HuH-7.5 (cell line): ENCODE measurements at regions not wholly inside any gene's neighbourhood (a gene's known extent, or its start where the extent isn't known, plus 50 kb on each side); places are given as distances from the start of the nearest gene placed in this dataset.
"Not testable (repeated sequence)": the region's sequence is repeated elsewhere in the genome, so short reads cannot be mapped to it uniquely, and the experiment has no call there.

ENCODE experiments used
- DNase-seq: peaks from one replicate; pipeline ENCODE4 v3.0.0; 2011; ENCODE audit warnings: low spot score

- no peak for DNase-seq
Observed at GRCh38 chr10:8778713-8779112, 724.2 kb downstream of the GATA3 start.

GRCh38 chr10:8787649-8788048, 733.2 kb downstream of the GATA3 start:
- no peak for DNase-seq

- no peak for DNase-seq
Observed at GRCh38 chr10:8790390-8790789, 735.9 kb downstream of the GATA3 start.

- DNase-seq = no peak
Observed at GRCh38 chr10:8794860-8795259, 740.4 kb downstream of the GATA3 start.

- no peak for DNase-seq
Observed at GRCh38 chr10:8800426-8800825, 745.9 kb downstream of the GATA3 start.

GRCh38 chr10:8803992-8804391, 749.5 kb downstream of the GATA3 start:
- no peak for DNase-seq

GRCh38 chr10:8810677-8811076, 756.2 kb downstream of the GATA3 start:
- no peak for DNase-seq

- DNase-seq = no peak
Observed at GRCh38 chr10:8811201-8811600, 756.7 kb downstream of the GATA3 start.

GRCh38 chr10:8815969-8816368, 761.5 kb downstream of the GATA3 start:
- no peak for DNase-seq

- no peak for DNase-seq
Observed at GRCh38 chr10:8817299-8817698, 762.8 kb downstream of the GATA3 start.

- no peak for DNase-seq
Observed at GRCh38 chr10:8825611-8826010, 771.1 kb downstream of the GATA3 start.

- DNase-seq = no peak
Observed at GRCh38 chr10:8829592-8829991, 775.1 kb downstream of the GATA3 start.

- DNase-seq = no peak
Observed at GRCh38 chr10:8830048-8830447, 775.6 kb downstream of the GATA3 start.

- no peak for DNase-seq
Observed at GRCh38 chr10:8830876-8831275, 776.4 kb downstream of the GATA3 start.

GRCh38 chr10:8835453-8836167, 781.1 kb downstream of the GATA3 start:
- no peak for DNase-seq

GRCh38 chr10:8840356-8840755, 785.9 kb downstream of the GATA3 start:
- no peak for DNase-seq

GRCh38 chr10:8844141-8844540, 789.7 kb downstream of the GATA3 start:
- no peak for DNase-seq

GRCh38 chr10:8852546-8852945, 798.1 kb downstream of the GATA3 start:
- no peak for DNase-seq

- DNase-seq = no peak
Observed at GRCh38 chr10:8853048-8853447, 798.6 kb downstream of the GATA3 start.

- not testable (repeated sequence) for DNase-seq
Observed at GRCh38 chr10:8868924-8869323, 814.4 kb downstream of the GATA3 start.

GRCh38 chr10:8873310-8873709, 818.8 kb downstream of the GATA3 start:
- DNase-seq = no peak

- no peak for DNase-seq
Observed at GRCh38 chr10:8874268-8874667, 819.8 kb downstream of the GATA3 start.

GRCh38 chr10:8874972-8875371, 820.5 kb downstream of the GATA3 start:
- no peak for DNase-seq

GRCh38 chr10:8876171-8876570, 821.7 kb downstream of the GATA3 start:
- DNase-seq = no peak
